ENCODE measurements at regions not wholly inside any gene's neighbourhood (a gene's known extent, or its start where the extent isn't known, plus 50 kb on each side); places are given as distances from the start of the nearest gene placed in this dataset.
"Not testable (repeated sequence)": the region's sequence is repeated elsewhere in the genome, so short reads cannot be mapped to it uniquely, and the experiment has no call there.

DNA sequence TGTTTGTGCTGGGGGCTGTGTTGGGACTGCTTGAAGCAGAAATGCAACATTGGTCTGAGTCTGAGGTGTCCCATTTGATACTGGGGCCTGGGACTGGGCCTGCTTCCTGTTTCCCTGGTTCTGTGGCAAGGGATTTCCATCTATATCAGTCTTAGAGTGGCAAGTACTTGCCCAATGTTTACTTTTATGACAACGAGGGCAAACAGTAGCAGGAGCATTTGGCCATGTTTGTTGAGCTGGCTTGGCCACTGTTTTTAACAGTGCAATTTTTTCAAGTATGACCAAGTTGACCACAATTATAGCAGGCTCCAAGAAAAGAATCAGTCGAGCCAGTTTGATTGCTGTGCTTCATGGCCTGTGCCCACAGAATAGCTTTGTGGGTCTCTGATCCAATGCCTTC is 88.5 kb upstream of the PGR start:
- TF ChIP-seq, protein P1, sequence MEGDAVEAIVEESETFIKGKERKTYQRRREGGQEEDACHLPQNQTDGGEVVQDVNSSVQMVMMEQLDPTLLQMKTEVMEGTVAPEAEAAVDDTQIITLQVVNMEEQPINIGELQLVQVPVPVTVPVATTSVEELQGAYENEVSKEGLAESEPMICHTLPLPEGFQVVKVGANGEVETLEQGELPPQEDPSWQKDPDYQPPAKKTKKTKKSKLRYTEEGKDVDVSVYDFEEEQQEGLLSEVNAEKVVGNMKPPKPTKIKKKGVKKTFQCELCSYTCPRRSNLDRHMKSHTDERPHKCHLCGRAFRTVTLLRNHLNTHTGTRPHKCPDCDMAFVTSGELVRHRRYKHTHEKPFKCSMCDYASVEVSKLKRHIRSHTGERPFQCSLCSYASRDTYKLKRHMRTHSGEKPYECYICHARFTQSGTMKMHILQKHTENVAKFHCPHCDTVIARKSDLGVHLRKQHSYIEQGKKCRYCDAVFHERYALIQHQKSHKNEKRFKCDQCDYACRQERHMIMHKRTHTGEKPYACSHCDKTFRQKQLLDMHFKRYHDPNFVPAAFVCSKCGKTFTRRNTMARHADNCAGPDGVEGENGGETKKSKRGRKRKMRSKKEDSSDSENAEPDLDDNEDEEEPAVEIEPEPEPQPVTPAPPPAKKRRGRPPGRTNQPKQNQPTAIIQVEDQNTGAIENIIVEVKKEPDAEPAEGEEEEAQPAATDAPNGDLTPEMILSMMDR (IDR thresholded peaks at IDR 0.05): not testable (repeated sequence)
- not testable (repeated sequence) for TF ChIP-seq EP300, POLR2A (IDR thresholded peaks at IDR 0.05)

Data from ovary (tissue), 3 donors.